ENCODE measurements at regions not wholly inside any gene's neighbourhood (a gene's known extent, or its start where the extent isn't known, plus 50 kb on each side); places are given as distances from the start of the nearest gene placed in this dataset.

GRCh38 chr3:190193210-190193609 is 72.5 kb upstream of the P3H2 start:
- TF ChIP-seq CTCF (IDR thresholded peaks at IDR 0.05; ENCODE audit: insufficient read depth, low read length): no peak
- TF ChIP-seq POLR2AphosphoS5 (IDR thresholded peaks at IDR 0.05; ENCODE audit: low read depth): no peak
- no peak for TF ChIP-seq GABPA (IDR thresholded peaks at IDR 0.05; ENCODE audit: low read depth)
- TF ChIP-seq REST (IDR thresholded peaks at IDR 0.05; ENCODE audit: insufficient replicate concordance, low read depth): no peak

Measured in HL-60 (cell line).